HepG2 (cell line): ENCODE measurements at regions not wholly inside any gene's neighbourhood (a gene's known extent, or its start where the extent isn't known, plus 50 kb on each side); places are given as distances from the start of the nearest gene placed in this dataset.

Experiments
- CHD4 ChIP-seq: fragments of 200-600 bp; sonication (generic); IDR thresholded peaks from 2 replicates; pipeline ENCODE4 v1.7.0; 2017; ENCODE audit warnings: mild to moderate bottlenecking, low read length, borderline replicate concordance
- CREM ChIP-seq, 2 experiments: sonication (generic) in 1 of 2; formaldehyde crosslinking in 1 of 2; IDR thresholded peaks; 2 replicates each; pipeline versions ENCODE4 v1.4.0 to v1.6.1; 2016 to 2020; ENCODE audit warnings: antibody characterized with exemption in 1 of 2, mild to moderate bottlenecking in 1 of 2, missing genetic modification reagents in 1 of 2
- CTCF ChIP-seq: sonication (generic); formaldehyde crosslinking; IDR thresholded peaks from 2 replicates; pipeline ENCODE4 v1.5.0; 2020; ENCODE audit warnings: mild to moderate bottlenecking, missing genetic modification reagents, moderate library complexity
- ESRRA ChIP-seq: sonication (generic); formaldehyde crosslinking; IDR thresholded peaks from 2 replicates; pipeline ENCODE4 v1.5.1; 2020; ENCODE audit warnings: mild to moderate bottlenecking, low read depth, missing genetic modification reagents
- HDAC6 ChIP-seq: fragments of 200-600 bp; sonication (generic); IDR thresholded peaks from 2 replicates; pipeline ENCODE4 v1.7.0; 2017; ENCODE audit warnings: mild to moderate bottlenecking, antibody characterized with exemption, low read length, low read depth
- HES4 ChIP-seq: sonication (generic); formaldehyde crosslinking; IDR thresholded peaks from 2 replicates; pipeline ENCODE4 v1.9.0; 2021; ENCODE audit warnings: mild to moderate bottlenecking, missing genetic modification reagents, borderline replicate concordance
- MXD3 ChIP-seq: IDR thresholded peaks from 2 replicates; pipeline ENCODE4 v1.6.1; 2016; ENCODE audit warnings: mild to moderate bottlenecking, missing biosample characterization, missing genetic modification reagents
- POLR2A ChIP-seq, 2 experiments: IDR thresholded peaks; 2 replicates each; pipeline ENCODE4 v1.6.1; 2011; ENCODE audit warnings: low read depth in 2 of 2, low read length in 2 of 2, mild to moderate bottlenecking in 1 of 2, moderate library complexity in 1 of 2; ENCODE audit not compliant: insufficient read depth in 1 of 2
- TAF1 ChIP-seq: sonication (generic); formaldehyde crosslinking; IDR thresholded peaks from 2 replicates; pipeline ENCODE4 v1.4.0; 2020; ENCODE audit warnings: missing genetic modification reagents
- ZNF660 ChIP-seq: sonication (generic); formaldehyde crosslinking; IDR thresholded peaks from 2 replicates; pipeline ENCODE4 v1.5.1; 2020; ENCODE audit warnings: mild to moderate bottlenecking, low read depth, missing genetic modification reagents, borderline replicate concordance
- ZNF746 ChIP-seq: sonication (generic); formaldehyde crosslinking; IDR thresholded peaks from 2 replicates; pipeline ENCODE4 v1.8.0; 2022; ENCODE audit warnings: mild to moderate bottlenecking, missing genetic modification reagents
- ZZZ3 ChIP-seq: sonication (generic); formaldehyde crosslinking; IDR thresholded peaks from 2 replicates; pipeline ENCODE4 v1.4.0; 2020; ENCODE audit warnings: missing genetic modification reagents, mild to moderate bottlenecking, borderline replicate concordance

GRCh38 chr12:127149226-127149964 is 1117.6 kb upstream of the TMEM132C start:
- TF ChIP-seq MXD3 (CRISPR knock-in tag) (no peak), POLR2A (IDR thresholded peaks at IDR 0.05; ENCODE audit: insufficient read depth in 1 of 2, low read depth in 2 of 2, low read length in 2 of 2) (no peak), ZNF746 (CRISPR knock-in tag) (no peak), CHD4 (no peak), ZNF660 (CRISPR knock-in tag) (no peak), CTCF (CRISPR knock-in tag) (no peak), TAF1 (CRISPR knock-in tag) (no peak), HES4 (CRISPR knock-in tag) (no peak), ZZZ3 (no peak), CREM (IDR thresholded peaks at IDR 0.05) (no peak), CREM (CRISPR knock-in tag; IDR thresholded peaks at IDR 0.05) (no peak), HDAC6 (no peak), ESRRA (CRISPR knock-in tag) (no peak)
